Breast epithelium (tissue), 4 donors: ENCODE measurements at regions not wholly inside any gene's neighbourhood (a gene's known extent, or its start where the extent isn't known, plus 50 kb on each side); places are given as distances from the start of the nearest gene placed in this dataset.

Experiments used
- DNase-seq, 2 donors: peaks; one replicate each; pipeline ENCODE4 v3.0.0-alpha.2; 2019; ENCODE audit warnings: low spot score in 2 of 2
- H3K27ac ChIP-seq, 2 donors: fragments of 200-600 bp; sonication (generic) in 1 of 2; one replicate each; pipeline ENCODE4 v1.5.1; 2016 to 2019; ENCODE audit warnings: mild to moderate bottlenecking in 1 of 2
- H3K27me3 ChIP-seq, 2 donors: fragments of 200-600 bp; sonication (generic) in 1 of 2; one replicate each; pipeline versions ENCODE4 v1.5.1 to v1.6.0; 2017 to 2019; ENCODE audit warnings: control low read depth in 1 of 2, mild to moderate bottlenecking in 1 of 2
- H3K36me3 ChIP-seq: fragments of 200-600 bp; one replicate; pipeline ENCODE4 v1.5.1; 2019
- H3K4me1 ChIP-seq, 2 donors: fragments of 200-600 bp; sonication (generic); one replicate each; pipeline ENCODE4 v1.5.1; 2016 to 2019; ENCODE audit warnings: control low read depth in 1 of 2
- H3K4me3 ChIP-seq, 3 donors: fragments of 200-600 bp; sonication (generic); 1 replicate in 2 of 3; 2 replicates in 1 of 3; pipeline ENCODE4 v1.5.1; 2016 to 2019; ENCODE audit warnings: mild to moderate bottlenecking in 3 of 3, moderate library complexity in 2 of 3
- H3K9me3 ChIP-seq, 2 donors: fragments of 200-600 bp; sonication (generic) in 1 of 2; one replicate each; pipeline ENCODE4 v1.5.1; 2016 to 2019; ENCODE audit warnings: control low read depth in 1 of 2
- CTCF ChIP-seq, 3 donors: fragments of 450-650 bp; IDR thresholded peaks; one replicate each; pipeline ENCODE4 v1.5.1; 2016 to 2017; ENCODE audit warnings: antibody characterized with exemption in 3 of 3, mild to moderate bottlenecking in 3 of 3, moderate library complexity in 3 of 3
- POLR2A ChIP-seq: fragments of 450-650 bp; IDR thresholded peaks from one replicate; pipeline ENCODE4 v1.6.1; 2016; ENCODE audit warnings: antibody characterized with exemption, mild to moderate bottlenecking, moderate library complexity
- POLR2AphosphoS5 ChIP-seq, 3 donors: sonication (generic); formaldehyde crosslinking; IDR thresholded peaks; one replicate each; pipeline ENCODE4 v1.6.1; 2017; ENCODE audit warnings: antibody characterized with exemption in 3 of 3
- intact Hi-C: fragments of 100-400 bp; cut with DNase I; formaldehyde crosslinking; loops from one replicate; pipeline ENCODE4 v1.15.1; 2023; ENCODE audit warnings: low total_unique reads

- no peak for DNase-seq
- intact Hi-C loops: no loop called here
Measured at GRCh38 chr2:41387519-41387918, 660.3 kb upstream of the PKDCC start.

GRCh38 chr2:41393621-41394020 lies 654.2 kb upstream of the PKDCC start:
- TF ChIP-seq POLR2A (no peak), CTCF (IDR thresholded peaks at IDR 0.05) (no peak), POLR2AphosphoS5 (IDR thresholded peaks at IDR 0.05) (no peak)
- no peak overlapping the region for H3K4me3 ChIP-seq
- no peaks in the 10 kb centered on the region for H3K36me3 ChIP-seq
- no peaks in the 10 kb centered on the region for H3K4me1 ChIP-seq
- H3K27ac ChIP-seq: no peak overlapping the region
- no peak for DNase-seq
- H3K9me3 ChIP-seq: peaks cover 0 to 2% of the 10 kb centered on the region in 2 donors
- no peaks in the 10 kb centered on the region for H3K27me3 ChIP-seq
- intact Hi-C loops: no loop called here

More at GRCh38 chr2:41387519-41387918, 660.3 kb upstream of the PKDCC start:
- Histone ChIP-seq H3K9me3 (no peaks in the 10 kb centered on the region), H3K4me1 (no peaks in the 10 kb centered on the region), H3K27me3 (no peaks in the 10 kb centered on the region), H3K27ac (no peak overlapping the region), H3K36me3 (no peaks in the 10 kb centered on the region), H3K4me3 (no peak overlapping the region)
- TF ChIP-seq POLR2AphosphoS5 (IDR thresholded peaks at IDR 0.05): no peak
- no peak for TF ChIP-seq POLR2A
- TF ChIP-seq CTCF (IDR thresholded peaks at IDR 0.05): no peak

GRCh38 chr2:41394541-41394940 lies 653.3 kb upstream of the PKDCC start:
- no peak for TF ChIP-seq POLR2A
- TF ChIP-seq CTCF (IDR thresholded peaks at IDR 0.05): no peak
- TF ChIP-seq POLR2AphosphoS5 (IDR thresholded peaks at IDR 0.05): no peak
- Histone ChIP-seq H3K4me1 (no peaks in the 10 kb centered on the region), H3K36me3 (no peaks in the 10 kb centered on the region), H3K27ac (no peak overlapping the region), H3K9me3 (peaks cover 0 to 2% of the 10 kb centered on the region in 2 donors), H3K27me3 (no peaks in the 10 kb centered on the region), H3K4me3 (no peak overlapping the region)
- no peak for DNase-seq
- intact Hi-C loops: no loop called here

- no peak for DNase-seq
- no peaks in the 10 kb centered on the region for H3K27me3 ChIP-seq
- peaks cover 0 to 2% of the 10 kb centered on the region in 2 donors for H3K9me3 ChIP-seq
- no peaks in the 10 kb centered on the region for H3K4me1 ChIP-seq
- H3K4me3 ChIP-seq: no peak overlapping the region
- H3K36me3 ChIP-seq: no peaks in the 10 kb centered on the region
- TF ChIP-seq POLR2AphosphoS5 (IDR thresholded peaks at IDR 0.05) (no peak), CTCF (IDR thresholded peaks at IDR 0.05) (no peak), POLR2A (no peak)
- intact Hi-C loops: no loop called here
- no peak overlapping the region for H3K27ac ChIP-seq
Measured at GRCh38 chr2:41395692-41396091, 652.1 kb upstream of the PKDCC start.

- Histone ChIP-seq H3K9me3 (peaks cover 0 to 2% of the 10 kb centered on the region in 2 donors), H3K4me1 (no peaks in the 10 kb centered on the region), H3K4me3 (no peak overlapping the region), H3K27me3 (no peaks in the 10 kb centered on the region), H3K27ac (no peak overlapping the region), H3K36me3 (no peaks in the 10 kb centered on the region)
- DNase-seq: no peak
- intact Hi-C loops: no loop called here
- no peak for TF ChIP-seq POLR2AphosphoS5 (IDR thresholded peaks at IDR 0.05)
- no peak for TF ChIP-seq POLR2A
- no peak for TF ChIP-seq CTCF (IDR thresholded peaks at IDR 0.05)
Measured at GRCh38 chr2:41399437-41400087, 648.3 kb upstream of the PKDCC start.
